RWPE1 (cell line): ENCODE measurements at regions not wholly inside any gene's neighbourhood (a gene's known extent, or its start where the extent isn't known, plus 50 kb on each side); places are given as distances from the start of the nearest gene placed in this dataset.

Experiments
- CTCF ChIA-PET: fragments of 350-600 bp; sonication (Branson Sonifier 250); formaldehyde crosslinking; extraction: SDS; loops from one replicate; lab custom pipeline; 2021; lab: Yijun Ruan, JAX
- POLR2A ChIA-PET: fragments of 400-600 bp; formaldehyde crosslinking; extraction: SDS; loops from one replicate; lab custom pipeline; 2020; ENCODE audit warnings: antibody characterized with exemption; ENCODE audit not compliant: low non-redundant PET; lab: Yijun Ruan, JAX
- DNase-seq: peaks from one replicate; pipeline ENCODE4 v3.0.0; 2012; ENCODE audit warnings: low spot score
- H3K27ac ChIP-seq: fragments of 450-650 bp; 2 replicates; pipeline ENCODE4 v1.5.1; 2017
- CTCF ChIP-seq: fragments of 450-650 bp; conservative IDR thresholded peaks from 2 replicates; pipeline ENCODE4 v1.5.1; 2017; ENCODE audit warnings: low read depth, mild to moderate bottlenecking

- no peak for DNase-seq
- TF ChIP-seq CTCF = no peak
- POLR2A ChIA-PET = no interaction called here
- H3K27ac ChIP-seq = no peak overlapping the region
- CTCF ChIA-PET = no interaction called here
Observed at GRCh38 chr2:204205538-204205937, 269.0 kb downstream of the ICOS start.

- H3K27ac ChIP-seq = no peak overlapping the region
- no peak for TF ChIP-seq CTCF
- ChIA-PET CTCF (no interaction called here), POLR2A (no interaction called here)
- DNase-seq = no peak
Observed at GRCh38 chr2:204207866-204208265, 271.3 kb downstream of the ICOS start.

- CTCF ChIA-PET = no interaction called here
- POLR2A ChIA-PET = no interaction called here
- H3K27ac ChIP-seq = no peak overlapping the region
- DNase-seq = no peak
- TF ChIP-seq CTCF = no peak
Observed at GRCh38 chr2:204213588-204213987, 277.0 kb downstream of the ICOS start.

- no peak for DNase-seq
- POLR2A ChIA-PET = no interaction called here
- H3K27ac ChIP-seq = no peak overlapping the region
- CTCF ChIA-PET = interaction anchor here (0.6 kb wide), 1 partner anchor 104 kb away, joined by 3 read pairs; no protein-coding TSS in a partner anchor
- TF ChIP-seq CTCF = no peak
Observed at GRCh38 chr2:204218040-204218439, 281.5 kb downstream of the ICOS start.

- POLR2A ChIA-PET = no interaction called here
- TF ChIP-seq CTCF = no peak
Observed at GRCh38 chr2:204219196-204219595, 282.6 kb downstream of the ICOS start.

GRCh38 chr2:204220896-204221295 is 284.3 kb downstream of the ICOS start:
- POLR2A ChIA-PET = no interaction called here
- no peak overlapping the region for H3K27ac ChIP-seq

More at GRCh38 chr2:204219196-204219595, 282.6 kb downstream of the ICOS start:
- H3K27ac ChIP-seq = no peak overlapping the region
- CTCF ChIA-PET = no interaction called here
- DNase-seq = no peak

More at GRCh38 chr2:204220896-204221295, 284.3 kb downstream of the ICOS start:
- no peak for DNase-seq
- CTCF ChIA-PET = no interaction called here
- no peak for TF ChIP-seq CTCF
